Activated naive CD8-positive, alpha-beta T cell treated with anti-CD3 and anti-CD28 coated beads, Interleukin-2, amount 50 U/mL, for 16 hours (primary cell): ENCODE measurements at regions not wholly inside any gene's neighbourhood (a gene's known extent, or its start where the extent isn't known, plus 50 kb on each side); places are given as distances from the start of the nearest gene placed in this dataset.

Experiments
- DNase-seq: peaks from one replicate; pipeline ENCODE4 v3.0.0-alpha.2; 2020; ENCODE audit warnings: low read depth, low spot score

- DNase-seq, result no peak
Observed at GRCh38 chr2:172204309-172204708, 101.6 kb upstream of the DLX2 start.

GRCh38 chr2:172204762-172205161, 102.1 kb upstream of the DLX2 start:
- no peak for DNase-seq

- DNase-seq, result no peak
Observed at GRCh38 chr2:172205292-172205691, 102.6 kb upstream of the DLX2 start.

GRCh38 chr2:172207911-172208310, 105.2 kb upstream of the DLX2 start:
- no peak for DNase-seq

GRCh38 chr2:172208791-172209325, 106.2 kb upstream of the DLX2 start:
- DNase-seq, result no peak

GRCh38 chr2:172210599-172210998, 107.9 kb upstream of the DLX2 start:
- no peak for DNase-seq

- no peak for DNase-seq
Observed at GRCh38 chr2:172211512-172211911, 108.8 kb upstream of the DLX2 start.

- DNase-seq, result no peak
Observed at GRCh38 chr2:172213116-172213860, 110.6 kb upstream of the DLX2 start.

GRCh38 chr2:172214252-172214651, 111.6 kb upstream of the DLX2 start:
- no peak for DNase-seq

- DNase-seq, result no peak
Observed at GRCh38 chr2:172215172-172215935, 112.7 kb upstream of the DLX2 start.

GRCh38 chr2:172215936-172216335, 113.2 kb upstream of the DLX2 start:
- no peak for DNase-seq

- DNase-seq, result no peak
Observed at GRCh38 chr2:172216477-172216876, 113.8 kb upstream of the DLX2 start.

GRCh38 chr2:172219201-172219600, 116.5 kb upstream of the DLX2 start:
- DNase-seq, result no peak

- no peak for DNase-seq
Observed at GRCh38 chr2:172220121-172220520, 117.4 kb upstream of the DLX2 start.

- DNase-seq, result no peak
Observed at GRCh38 chr2:172223601-172224054, 120.9 kb upstream of the DLX2 start.

- DNase-seq, result no peak
Observed at GRCh38 chr2:172225786-172226185, 123.1 kb upstream of the DLX2 start.

GRCh38 chr2:172226244-172227061, 123.8 kb upstream of the DLX2 start:
- no peak for DNase-seq

GRCh38 chr2:172227719-172228118, 125.0 kb upstream of the DLX2 start:
- DNase-seq, result no peak

- no peak for DNase-seq
Observed at GRCh38 chr2:172228177-172228808, 125.6 kb upstream of the DLX2 start.

GRCh38 chr2:172229125-172229524, 126.4 kb upstream of the DLX2 start:
- DNase-seq, result no peak

- no peak for DNase-seq
Observed at GRCh38 chr2:172230332-172230888, 127.7 kb upstream of the DLX2 start.
